ENCODE measurements at regions not wholly inside any gene's neighbourhood (a gene's known extent, or its start where the extent isn't known, plus 50 kb on each side); places are given as distances from the start of the nearest gene placed in this dataset.

DNA sequence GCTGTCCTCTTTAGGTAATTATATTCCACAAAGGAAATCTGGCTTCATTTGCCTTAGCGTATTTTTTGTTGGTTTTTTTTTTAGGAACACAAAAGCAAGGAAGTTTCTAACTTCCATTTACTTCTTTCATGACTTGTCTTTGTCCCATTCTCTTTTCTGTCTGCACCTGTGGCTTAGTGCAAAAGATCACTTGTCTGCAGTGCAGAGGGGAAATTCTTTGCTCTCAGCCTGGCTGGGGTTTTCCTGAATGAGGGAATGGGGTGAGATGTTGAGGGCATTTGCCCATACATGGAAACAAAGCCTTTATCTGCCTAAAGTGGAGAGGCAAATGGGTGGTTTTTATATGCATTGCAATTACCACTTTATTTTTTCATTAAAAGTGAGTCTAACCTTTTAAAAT, 361.1 kb upstream of the IGFBP3 start (continued):
- TF ChIP-seq, protein P1, sequence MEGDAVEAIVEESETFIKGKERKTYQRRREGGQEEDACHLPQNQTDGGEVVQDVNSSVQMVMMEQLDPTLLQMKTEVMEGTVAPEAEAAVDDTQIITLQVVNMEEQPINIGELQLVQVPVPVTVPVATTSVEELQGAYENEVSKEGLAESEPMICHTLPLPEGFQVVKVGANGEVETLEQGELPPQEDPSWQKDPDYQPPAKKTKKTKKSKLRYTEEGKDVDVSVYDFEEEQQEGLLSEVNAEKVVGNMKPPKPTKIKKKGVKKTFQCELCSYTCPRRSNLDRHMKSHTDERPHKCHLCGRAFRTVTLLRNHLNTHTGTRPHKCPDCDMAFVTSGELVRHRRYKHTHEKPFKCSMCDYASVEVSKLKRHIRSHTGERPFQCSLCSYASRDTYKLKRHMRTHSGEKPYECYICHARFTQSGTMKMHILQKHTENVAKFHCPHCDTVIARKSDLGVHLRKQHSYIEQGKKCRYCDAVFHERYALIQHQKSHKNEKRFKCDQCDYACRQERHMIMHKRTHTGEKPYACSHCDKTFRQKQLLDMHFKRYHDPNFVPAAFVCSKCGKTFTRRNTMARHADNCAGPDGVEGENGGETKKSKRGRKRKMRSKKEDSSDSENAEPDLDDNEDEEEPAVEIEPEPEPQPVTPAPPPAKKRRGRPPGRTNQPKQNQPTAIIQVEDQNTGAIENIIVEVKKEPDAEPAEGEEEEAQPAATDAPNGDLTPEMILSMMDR (IDR thresholded peaks at IDR 0.05; ENCODE audit: control extremely low read depth in 1 of 3, insufficient read depth in 1 of 3, low read depth in 1 of 3, low read length in 3 of 3) = no peak
- TF ChIP-seq BRCA1 (IDR thresholded peaks at IDR 0.05; ENCODE audit: low read depth, low read length) = no peak
- TF ChIP-seq SUZ12 (IDR thresholded peaks at IDR 0.05; ENCODE audit: low read length) = no peak
- no peak for TF ChIP-seq SP1 (IDR thresholded peaks at IDR 0.05; ENCODE audit: low read depth, low read length)
- no peak for TF ChIP-seq RFX5 (IDR thresholded peaks at IDR 0.05; ENCODE audit: borderline replicate concordance, low read depth, low read length)
- TF ChIP-seq BACH1 (IDR thresholded peaks at IDR 0.05; ENCODE audit: low read length) = no peak
- TF ChIP-seq, protein P2, sequence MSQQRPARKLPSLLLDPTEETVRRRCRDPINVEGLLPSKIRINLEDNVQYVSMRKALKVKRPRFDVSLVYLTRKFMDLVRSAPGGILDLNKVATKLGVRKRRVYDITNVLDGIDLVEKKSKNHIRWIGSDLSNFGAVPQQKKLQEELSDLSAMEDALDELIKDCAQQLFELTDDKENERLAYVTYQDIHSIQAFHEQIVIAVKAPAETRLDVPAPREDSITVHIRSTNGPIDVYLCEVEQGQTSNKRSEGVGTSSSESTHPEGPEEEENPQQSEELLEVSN (IDR thresholded peaks at IDR 0.05) = no peak
- TF ChIP-seq, protein P3, sequence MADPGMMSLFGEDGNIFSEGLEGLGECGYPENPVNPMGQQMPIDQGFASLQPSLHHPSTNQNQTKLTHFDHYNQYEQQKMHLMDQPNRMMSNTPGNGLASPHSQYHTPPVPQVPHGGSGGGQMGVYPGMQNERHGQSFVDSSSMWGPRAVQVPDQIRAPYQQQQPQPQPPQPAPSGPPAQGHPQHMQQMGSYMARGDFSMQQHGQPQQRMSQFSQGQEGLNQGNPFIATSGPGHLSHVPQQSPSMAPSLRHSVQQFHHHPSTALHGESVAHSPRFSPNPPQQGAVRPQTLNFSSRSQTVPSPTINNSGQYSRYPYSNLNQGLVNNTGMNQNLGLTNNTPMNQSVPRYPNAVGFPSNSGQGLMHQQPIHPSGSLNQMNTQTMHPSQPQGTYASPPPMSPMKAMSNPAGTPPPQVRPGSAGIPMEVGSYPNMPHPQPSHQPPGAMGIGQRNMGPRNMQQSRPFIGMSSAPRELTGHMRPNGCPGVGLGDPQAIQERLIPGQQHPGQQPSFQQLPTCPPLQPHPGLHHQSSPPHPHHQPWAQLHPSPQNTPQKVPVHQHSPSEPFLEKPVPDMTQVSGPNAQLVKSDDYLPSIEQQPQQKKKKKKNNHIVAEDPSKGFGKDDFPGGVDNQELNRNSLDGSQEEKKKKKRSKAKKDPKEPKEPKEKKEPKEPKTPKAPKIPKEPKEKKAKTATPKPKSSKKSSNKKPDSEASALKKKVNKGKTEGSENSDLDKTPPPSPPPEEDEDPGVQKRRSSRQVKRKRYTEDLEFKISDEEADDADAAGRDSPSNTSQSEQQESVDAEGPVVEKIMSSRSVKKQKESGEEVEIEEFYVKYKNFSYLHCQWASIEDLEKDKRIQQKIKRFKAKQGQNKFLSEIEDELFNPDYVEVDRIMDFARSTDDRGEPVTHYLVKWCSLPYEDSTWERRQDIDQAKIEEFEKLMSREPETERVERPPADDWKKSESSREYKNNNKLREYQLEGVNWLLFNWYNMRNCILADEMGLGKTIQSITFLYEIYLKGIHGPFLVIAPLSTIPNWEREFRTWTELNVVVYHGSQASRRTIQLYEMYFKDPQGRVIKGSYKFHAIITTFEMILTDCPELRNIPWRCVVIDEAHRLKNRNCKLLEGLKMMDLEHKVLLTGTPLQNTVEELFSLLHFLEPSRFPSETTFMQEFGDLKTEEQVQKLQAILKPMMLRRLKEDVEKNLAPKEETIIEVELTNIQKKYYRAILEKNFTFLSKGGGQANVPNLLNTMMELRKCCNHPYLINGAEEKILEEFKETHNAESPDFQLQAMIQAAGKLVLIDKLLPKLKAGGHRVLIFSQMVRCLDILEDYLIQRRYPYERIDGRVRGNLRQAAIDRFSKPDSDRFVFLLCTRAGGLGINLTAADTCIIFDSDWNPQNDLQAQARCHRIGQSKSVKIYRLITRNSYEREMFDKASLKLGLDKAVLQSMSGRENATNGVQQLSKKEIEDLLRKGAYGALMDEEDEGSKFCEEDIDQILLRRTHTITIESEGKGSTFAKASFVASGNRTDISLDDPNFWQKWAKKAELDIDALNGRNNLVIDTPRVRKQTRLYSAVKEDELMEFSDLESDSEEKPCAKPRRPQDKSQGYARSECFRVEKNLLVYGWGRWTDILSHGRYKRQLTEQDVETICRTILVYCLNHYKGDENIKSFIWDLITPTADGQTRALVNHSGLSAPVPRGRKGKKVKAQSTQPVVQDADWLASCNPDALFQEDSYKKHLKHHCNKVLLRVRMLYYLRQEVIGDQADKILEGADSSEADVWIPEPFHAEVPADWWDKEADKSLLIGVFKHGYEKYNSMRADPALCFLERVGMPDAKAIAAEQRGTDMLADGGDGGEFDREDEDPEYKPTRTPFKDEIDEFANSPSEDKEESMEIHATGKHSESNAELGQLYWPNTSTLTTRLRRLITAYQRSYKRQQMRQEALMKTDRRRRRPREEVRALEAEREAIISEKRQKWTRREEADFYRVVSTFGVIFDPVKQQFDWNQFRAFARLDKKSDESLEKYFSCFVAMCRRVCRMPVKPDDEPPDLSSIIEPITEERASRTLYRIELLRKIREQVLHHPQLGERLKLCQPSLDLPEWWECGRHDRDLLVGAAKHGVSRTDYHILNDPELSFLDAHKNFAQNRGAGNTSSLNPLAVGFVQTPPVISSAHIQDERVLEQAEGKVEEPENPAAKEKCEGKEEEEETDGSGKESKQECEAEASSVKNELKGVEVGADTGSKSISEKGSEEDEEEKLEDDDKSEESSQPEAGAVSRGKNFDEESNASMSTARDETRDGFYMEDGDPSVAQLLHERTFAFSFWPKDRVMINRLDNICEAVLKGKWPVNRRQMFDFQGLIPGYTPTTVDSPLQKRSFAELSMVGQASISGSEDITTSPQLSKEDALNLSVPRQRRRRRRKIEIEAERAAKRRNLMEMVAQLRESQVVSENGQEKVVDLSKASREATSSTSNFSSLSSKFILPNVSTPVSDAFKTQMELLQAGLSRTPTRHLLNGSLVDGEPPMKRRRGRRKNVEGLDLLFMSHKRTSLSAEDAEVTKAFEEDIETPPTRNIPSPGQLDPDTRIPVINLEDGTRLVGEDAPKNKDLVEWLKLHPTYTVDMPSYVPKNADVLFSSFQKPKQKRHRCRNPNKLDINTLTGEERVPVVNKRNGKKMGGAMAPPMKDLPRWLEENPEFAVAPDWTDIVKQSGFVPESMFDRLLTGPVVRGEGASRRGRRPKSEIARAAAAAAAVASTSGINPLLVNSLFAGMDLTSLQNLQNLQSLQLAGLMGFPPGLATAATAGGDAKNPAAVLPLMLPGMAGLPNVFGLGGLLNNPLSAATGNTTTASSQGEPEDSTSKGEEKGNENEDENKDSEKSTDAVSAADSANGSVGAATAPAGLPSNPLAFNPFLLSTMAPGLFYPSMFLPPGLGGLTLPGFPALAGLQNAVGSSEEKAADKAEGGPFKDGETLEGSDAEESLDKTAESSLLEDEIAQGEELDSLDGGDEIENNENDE (IDR thresholded peaks at IDR 0.05; ENCODE audit: insufficient replicate concordance, low read length) = peak; percentile 58
- TF ChIP-seq CBX8 (IDR thresholded peaks at IDR 0.05; ENCODE audit: borderline replicate concordance, low read depth, low read length) = no peak

All from H1 (cell line).